GM19023 (cell line): ENCODE measurements at regions not wholly inside any gene's neighbourhood (a gene's known extent, or its start where the extent isn't known, plus 50 kb on each side); places are given as distances from the start of the nearest gene placed in this dataset.

Experiments used
- ATAC-seq: cut with Tn5 transposase; IDR thresholded peaks from one replicate; pipeline ENCODE4 v1.9.1; 2021; ENCODE audit warnings: mild to moderate bottlenecking, moderate library complexity; ENCODE audit not compliant: unreplicated experiment

- ATAC-seq, result no peak
Measured at GRCh38 chr10:78953113-78953798, 115.5 kb upstream of the ZMIZ1 start.

DNA sequence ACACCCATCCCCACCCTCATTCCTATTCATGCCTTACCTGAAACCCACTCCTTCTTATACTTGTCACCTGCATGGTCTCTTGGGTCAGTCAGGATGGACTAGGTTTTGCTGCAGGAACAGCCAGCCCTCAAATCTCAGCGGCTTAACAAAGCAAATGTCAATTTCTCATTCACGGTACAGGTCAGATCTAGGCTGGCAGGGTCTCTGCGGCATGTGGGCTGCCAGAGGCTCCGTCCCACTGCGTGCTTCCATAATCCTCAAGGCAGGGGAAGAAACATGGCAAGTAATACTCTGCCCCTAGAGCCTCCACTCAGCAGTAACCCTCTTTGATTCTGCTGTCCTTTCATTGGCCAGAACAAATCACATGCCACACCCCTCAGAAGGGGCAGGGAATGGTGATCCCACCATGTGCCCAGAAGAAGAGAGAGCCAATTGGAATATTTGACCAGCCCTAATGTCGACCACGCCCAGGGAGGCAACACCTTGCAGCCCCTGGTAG is 114.9 kb upstream of the ZMIZ1 start:
- ATAC-seq, result no peak

DNA sequence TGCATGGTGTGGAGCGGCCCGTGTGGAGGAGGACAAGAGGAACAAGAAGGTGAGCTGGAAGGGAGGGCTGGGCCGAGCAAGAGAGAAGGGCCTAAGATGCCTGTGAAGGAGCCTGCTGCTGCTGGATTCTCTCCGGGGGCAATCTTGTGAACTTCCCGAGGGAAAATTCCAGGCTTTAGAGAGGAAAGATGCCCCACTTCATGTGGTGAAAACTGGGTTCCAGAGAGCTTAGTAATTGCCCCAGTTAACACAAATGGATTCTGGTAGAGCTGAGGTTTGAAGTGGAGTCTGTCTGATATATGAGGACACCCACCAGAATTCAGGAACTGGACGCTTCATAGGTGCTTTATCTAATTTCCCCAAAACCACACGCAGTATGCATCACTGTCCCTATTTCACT is 114.1 kb upstream of the ZMIZ1 start:
- no peak for ATAC-seq

DNA sequence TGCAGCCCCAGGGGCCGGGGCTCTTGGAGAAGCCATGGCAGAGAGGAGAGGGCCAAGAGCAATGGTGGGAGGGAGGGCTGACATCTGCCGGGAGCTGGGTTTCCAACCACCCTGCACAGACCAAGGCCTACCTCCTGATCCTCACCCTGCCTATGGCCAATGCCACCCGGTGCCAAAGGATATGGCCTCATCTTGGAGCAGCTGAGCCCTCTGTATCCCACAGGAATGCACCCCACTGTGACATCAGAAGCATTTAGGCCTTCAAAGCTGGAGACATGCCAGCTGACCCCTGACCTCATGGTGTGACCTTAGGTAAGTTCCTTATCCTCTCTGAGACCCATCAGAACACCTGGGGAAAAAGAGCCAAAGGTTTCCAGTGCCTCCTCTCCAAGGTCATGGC is 113.6 kb upstream of the ZMIZ1 start:
- ATAC-seq, result no peak

DNA sequence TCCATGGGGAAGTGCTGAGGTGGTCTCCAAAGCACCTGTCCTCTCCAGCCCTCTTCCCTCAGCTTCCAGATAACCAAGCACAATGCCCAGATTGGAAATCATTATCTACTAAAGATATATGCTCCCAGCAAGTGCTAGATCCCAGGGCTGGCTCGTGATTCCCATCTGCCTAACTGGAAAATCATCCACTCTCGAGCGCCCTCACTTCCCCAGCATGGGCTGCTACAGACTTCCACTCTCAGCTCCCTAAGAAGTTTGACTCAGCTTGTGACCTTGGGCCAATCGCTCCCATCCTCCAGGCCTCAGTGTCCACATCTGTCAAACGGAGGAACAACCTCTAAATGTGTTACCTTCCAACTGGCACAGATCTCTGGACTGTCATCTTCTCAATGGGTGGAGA is 112.4 kb upstream of the ZMIZ1 start:
- ATAC-seq, result no peak

- ATAC-seq, result no peak
Measured at GRCh38 chr10:78957471-78958039, 111.2 kb upstream of the ZMIZ1 start.

GRCh38 chr10:78959217-78959923 is 109.4 kb upstream of the ZMIZ1 start:
- ATAC-seq, result no peak

DNA sequence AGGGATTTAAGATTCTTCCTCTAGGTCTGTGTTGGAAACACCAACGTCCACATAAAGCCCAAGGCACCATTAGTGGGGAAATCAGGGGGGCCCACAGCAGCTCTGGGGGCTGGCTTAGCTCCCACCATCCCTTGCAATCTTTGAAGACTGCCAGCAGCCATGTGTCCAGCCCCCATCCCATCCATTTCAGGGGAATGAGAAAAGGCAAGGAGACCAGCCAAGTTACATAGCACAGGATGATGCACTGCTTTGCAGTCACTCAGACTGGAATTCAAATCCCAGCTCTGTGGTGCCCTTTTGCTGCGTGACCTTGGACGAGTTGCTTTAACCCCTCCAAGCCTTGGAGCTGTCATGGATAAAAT is 108.9 kb upstream of the ZMIZ1 start:
- no peak for ATAC-seq

GRCh38 chr10:78960316-78960800 is 108.4 kb upstream of the ZMIZ1 start:
- no peak for ATAC-seq

DNA sequence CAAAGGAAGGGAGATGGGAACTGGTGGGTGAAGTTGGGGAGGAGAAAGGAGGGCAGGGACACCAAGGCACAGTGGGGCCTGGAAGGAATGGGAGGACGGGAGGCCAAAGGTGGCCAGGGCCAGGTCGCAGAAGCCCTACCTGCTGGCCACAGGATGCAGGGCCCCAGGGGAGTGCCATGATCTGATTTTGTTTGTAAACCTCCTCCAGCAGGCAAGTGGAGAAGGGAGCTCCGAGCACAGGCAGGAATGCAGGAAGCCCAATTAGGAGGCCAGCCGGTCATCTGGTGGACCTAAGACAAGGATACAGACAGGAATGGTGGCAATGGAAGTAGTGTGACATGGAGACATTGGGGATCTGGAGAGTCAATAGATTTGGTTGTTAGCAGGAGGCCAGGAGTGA is 107.0 kb upstream of the ZMIZ1 start:
- no peak for ATAC-seq

DNA sequence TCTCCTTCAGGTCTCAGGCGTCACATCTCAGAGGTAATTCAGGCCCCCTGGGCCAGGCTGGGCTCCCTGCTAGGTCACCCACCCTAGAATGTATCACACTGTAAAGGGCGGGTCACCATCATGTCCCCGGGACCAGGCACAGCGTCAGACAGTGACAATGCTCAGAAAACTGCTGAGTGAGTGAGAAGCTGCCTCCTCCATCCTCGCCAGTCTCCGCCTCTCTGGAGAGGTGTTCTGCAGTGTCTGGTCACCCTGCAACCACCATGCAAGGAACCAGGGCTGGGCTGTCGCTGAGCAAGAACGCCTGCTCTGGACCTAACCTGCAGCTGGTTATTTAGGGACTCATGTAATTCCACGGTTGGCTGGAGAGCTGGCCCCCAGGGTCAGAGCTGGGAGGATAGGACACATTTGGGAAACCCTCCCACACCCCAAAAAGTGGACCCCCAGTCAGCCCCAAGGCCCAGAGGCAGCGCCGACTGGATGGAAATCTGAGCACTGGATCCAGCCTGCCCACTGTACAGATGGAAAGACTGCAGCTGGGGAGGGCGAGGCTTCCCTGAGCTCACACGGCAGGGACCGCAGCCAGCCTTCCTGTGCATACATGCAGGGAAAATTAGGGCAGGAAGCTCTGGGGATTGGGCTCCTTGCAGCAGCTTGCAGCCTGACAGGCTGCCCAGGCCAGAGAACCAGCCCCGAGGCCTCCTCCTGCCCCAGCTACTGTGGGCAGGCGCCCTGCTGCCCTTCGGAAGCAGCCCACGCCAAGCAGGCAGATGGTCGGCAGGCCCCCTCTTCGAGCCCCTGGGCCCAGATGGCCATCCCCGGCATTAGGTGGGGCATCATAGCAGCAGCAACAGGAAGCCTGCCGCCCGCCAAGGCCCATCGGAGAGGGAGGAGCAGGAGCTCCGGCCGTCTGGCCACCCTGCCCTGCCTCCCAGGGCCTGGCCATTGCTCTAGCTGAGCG is 105.4 kb upstream of the ZMIZ1 start:
- ATAC-seq, result no peak

DNA sequence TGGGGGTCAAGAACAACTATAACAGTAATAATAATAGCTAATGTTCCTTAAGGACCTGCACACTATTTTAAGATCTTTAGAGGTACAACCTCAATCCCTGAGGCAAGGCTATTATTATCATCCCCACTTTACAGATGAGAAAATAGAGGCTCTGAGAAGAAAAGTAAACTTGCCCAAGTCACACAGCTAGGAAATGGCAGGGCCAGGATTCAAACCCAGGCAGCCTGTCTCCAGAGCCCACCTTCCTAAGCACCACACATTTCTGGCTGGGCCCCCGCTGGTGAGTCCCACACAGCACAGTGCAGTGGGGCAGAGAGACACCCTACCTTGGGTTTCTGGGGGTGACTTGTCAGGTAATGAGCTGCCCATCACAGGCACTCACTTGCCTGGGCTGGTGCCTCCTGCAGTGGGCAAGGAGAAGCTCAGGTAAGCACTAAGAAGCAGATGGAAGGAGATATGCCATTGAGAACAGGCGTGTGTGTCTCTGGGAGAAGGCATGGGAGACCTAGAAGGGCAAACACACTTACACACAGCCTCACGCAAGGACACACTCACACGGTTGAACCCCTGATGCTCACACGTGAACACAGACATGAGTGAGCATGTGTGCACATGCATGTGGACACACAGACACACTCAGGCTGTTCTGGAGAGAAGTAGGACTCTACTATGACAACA is 104.4 kb upstream of the ZMIZ1 start:
- no peak for ATAC-seq

DNA sequence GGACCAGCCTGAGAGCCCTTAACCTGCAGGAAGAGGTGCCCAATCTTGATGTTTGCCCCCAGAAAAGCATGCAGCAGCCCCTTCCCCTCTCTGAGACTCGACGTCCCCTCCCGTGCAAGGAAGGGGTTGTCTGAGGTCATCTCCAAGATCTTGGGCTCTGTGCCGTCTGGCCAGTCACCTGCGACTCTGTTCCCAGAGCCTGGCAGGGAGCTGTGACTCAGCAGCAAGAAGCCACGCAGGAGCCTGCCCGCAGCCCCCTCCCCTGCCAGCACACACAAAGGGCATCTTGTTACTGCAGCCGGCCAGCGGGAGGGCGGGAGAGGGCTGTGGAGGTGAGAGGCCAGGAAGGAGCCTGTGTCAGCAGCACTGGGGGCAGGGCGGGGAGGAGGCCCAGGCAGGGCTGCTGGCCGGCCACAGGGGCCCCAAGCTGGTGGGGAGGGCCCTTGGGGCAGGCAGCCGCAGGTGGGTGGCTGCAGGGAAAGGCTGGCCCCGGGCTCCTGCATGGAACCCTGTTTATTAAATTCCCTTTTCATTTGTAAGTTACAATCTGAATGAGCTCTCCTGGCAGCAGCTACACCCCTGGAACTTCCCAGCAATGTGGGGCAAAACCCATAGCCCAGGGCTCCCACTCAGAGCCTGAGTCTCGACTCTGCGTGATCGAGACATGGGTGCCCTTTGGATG is 103.7 kb upstream of the ZMIZ1 start:
- ATAC-seq, result no peak

GRCh38 chr10:78966182-78966787 is 102.5 kb upstream of the ZMIZ1 start:
- no peak for ATAC-seq

- no peak for ATAC-seq
Measured at GRCh38 chr10:78966844-78967488, 101.8 kb upstream of the ZMIZ1 start.

DNA sequence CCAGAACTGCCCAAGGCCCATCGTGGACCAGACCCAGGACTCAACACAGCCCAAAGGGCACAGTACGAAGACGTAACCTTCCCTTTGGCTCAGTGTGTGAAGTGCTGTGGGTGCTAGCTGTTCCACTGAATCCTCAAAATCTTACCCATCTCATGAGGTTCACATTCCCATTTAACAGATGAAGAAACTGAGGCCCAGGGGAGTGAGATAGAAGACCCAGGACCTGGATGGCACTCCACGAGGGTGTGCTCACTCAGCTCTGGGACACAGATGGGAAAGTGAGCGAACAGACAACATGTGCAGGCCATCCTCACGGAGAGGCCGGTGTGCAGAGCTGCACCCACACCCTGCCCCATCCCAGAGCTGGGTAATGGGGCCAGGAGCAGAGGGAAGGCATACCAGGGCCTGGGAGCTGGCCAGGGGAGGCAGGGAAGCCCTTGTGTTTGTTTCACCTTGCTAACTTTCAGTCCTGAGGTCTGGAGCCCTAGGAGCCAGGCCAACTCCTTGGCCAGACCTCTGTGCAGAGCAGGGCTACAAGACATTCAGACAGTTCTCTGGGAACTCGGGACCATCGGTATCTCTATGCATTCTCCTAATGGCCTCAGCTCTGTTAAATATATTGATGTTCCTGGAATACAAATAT is 100.3 kb upstream of the ZMIZ1 start:
- ATAC-seq, result no peak

DNA sequence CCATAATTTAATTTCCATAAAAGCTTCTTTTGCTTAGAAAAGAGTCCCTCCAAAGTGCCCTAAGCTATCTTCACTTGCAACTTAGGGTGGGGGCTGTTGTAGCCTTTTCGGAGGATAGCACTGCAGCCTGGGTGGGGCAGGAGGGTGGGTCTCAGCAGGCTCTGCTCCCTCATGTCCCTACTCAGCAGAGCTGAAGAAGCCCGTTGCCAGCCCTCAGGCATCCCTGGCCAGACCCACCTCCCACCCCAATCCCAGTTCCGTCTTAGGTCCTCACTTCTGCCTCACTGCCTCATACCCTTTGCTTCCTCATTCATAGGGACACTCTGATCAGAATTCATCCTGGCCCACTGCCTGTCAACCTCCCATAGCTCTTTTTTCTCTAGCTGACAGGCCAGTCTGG is 99.8 kb upstream of the ZMIZ1 start:
- no peak for ATAC-seq

GRCh38 chr10:78969719-78970118 is 99.0 kb upstream of the ZMIZ1 start:
- ATAC-seq, result no peak
